Spleen (tissue), 11 donors: ENCODE measurements at regions not wholly inside any gene's neighbourhood (a gene's known extent, or its start where the extent isn't known, plus 50 kb on each side); places are given as distances from the start of the nearest gene placed in this dataset.

ENCODE experiments used
- DNase-seq: peaks from one replicate; pipeline ENCODE4 v3.0.0-alpha.2; 2020
- H3K27ac ChIP-seq, 8 donors: fragments of 200-600 bp; sonication (generic) in 7 of 8; 1 replicate in 4 of 8; 2 replicates in 4 of 8; pipeline versions ENCODE4 v1.5.0 to v1.8.0; 2016 to 2021; ENCODE audit warnings: inconsistent platforms in 4 of 8, mild to moderate bottlenecking in 4 of 8, moderate library complexity in 1 of 8
- H3K27me3 ChIP-seq, 7 donors: fragments of 200-600 bp; sonication (generic) in 6 of 7; replicated peaks in 1 of 7; 1 replicate in 4 of 7; 2 replicates in 3 of 7; pipeline versions ENCODE4 v1.5.0 to v1.8.0; 2016 to 2021; ENCODE audit warnings: inconsistent platforms in 3 of 7, mild to moderate bottlenecking in 1 of 7
- H3K36me3 ChIP-seq, 6 donors: fragments of 200-600 bp; sonication (generic) in 5 of 6; 1 replicate in 4 of 6; 2 replicates in 2 of 6; pipeline versions ENCODE4 v1.5.0 to v1.8.0; 2016 to 2021; ENCODE audit warnings: inconsistent platforms in 2 of 6
- H3K4me1 ChIP-seq, 6 donors: fragments of 200-600 bp; sonication (generic) in 5 of 6; 1 replicate in 3 of 6; 2 replicates in 3 of 6; pipeline versions ENCODE4 v1.5.0 to v1.8.0; 2016 to 2021; ENCODE audit warnings: inconsistent platforms in 3 of 6
- H3K4me3 ChIP-seq, 8 donors: fragments of 200-600 bp; sonication (generic) in 7 of 8; 1 replicate in 4 of 8; 2 replicates in 4 of 8; pipeline versions ENCODE4 v1.5.0 to v1.8.0; 2016 to 2021; ENCODE audit warnings: inconsistent platforms in 4 of 8, mild to moderate bottlenecking in 4 of 8, moderate library complexity in 2 of 8
- H3K9me3 ChIP-seq, 8 donors: fragments of 200-600 bp; sonication (generic) in 7 of 8; 1 replicate in 4 of 8; 2 replicates in 4 of 8; pipeline versions ENCODE4 v1.5.0 to v1.8.0; 2016 to 2021; ENCODE audit warnings: inconsistent platforms in 4 of 8
- CTCF ChIP-seq, 11 experiments: fragments of 200-600 bp in 7 of 11; fragments of 450-650 bp in 4 of 11; sonication (generic) in 4 of 11; IDR thresholded peaks in 8 of 11; conservative IDR thresholded peaks in 3 of 11; 1 replicate in 7 of 11; 2 replicates in 4 of 11; pipeline versions ENCODE4 v1.4.0 to v1.8.0; 2016 to 2021; ENCODE audit warnings: antibody characterized with exemption in 11 of 11, inconsistent platforms in 4 of 11, mild to moderate bottlenecking in 1 of 11
- POLR2A ChIP-seq, 3 donors: fragments of 450-650 bp; IDR thresholded peaks; one replicate each; pipeline ENCODE4 v1.5.1; 2017; ENCODE audit warnings: antibody characterized with exemption in 3 of 3, mild to moderate bottlenecking in 1 of 3
- POLR2AphosphoS5 ChIP-seq, 3 donors: sonication (generic); formaldehyde crosslinking; IDR thresholded peaks; one replicate each; pipeline ENCODE4 v1.5.1; 2017; ENCODE audit warnings: antibody characterized with exemption in 3 of 3
- WGBS, 5 donors: extraction: QIAGEN DNeasy Blood & Tissue Kit in 3 of 5; methylation state at CpG; one replicate each; pipeline versions ENCODE4 v1.1.5 to v1.1.7; 2013 to 2018; 5-methylcytosine and 5-hydroxymethylcytosine counted together
- intact Hi-C: fragments of 100-400 bp; cut with DNase I; formaldehyde crosslinking; loops from one replicate; pipeline ENCODE4 v1.15.0; 2023; ENCODE audit warnings: low total_unique reads
- donor health status: healthy with polysubstance abuse.
- donor health status: DM: no; HTN: no; CAD: no; lungs with moderate emphysema.
- donor health status: DM: no; HTN: no; CAD: no.
- donor health status: Bipolar disorder and iron deficiency.
- donor health status: healthy.
- donor health status: DM: no; HTN: no; CAD: no.
- donor health status: DM: yes; HTN: yes; CAD: no.

- TF ChIP-seq CTCF (IDR thresholded peaks at IDR 0.05 in 8 of 11, conservative IDR thresholded peaks at IDR 0.05 in 3 of 11) (no peak), POLR2A (IDR thresholded peaks at IDR 0.05) (no peak), POLR2AphosphoS5 (IDR thresholded peaks at IDR 0.05) (no peak)
- H3K4me1 ChIP-seq, result no peaks in the 10 kb centered on the region
- H3K4me3 ChIP-seq, result no peak overlapping the region
- no peak overlapping the region for H3K27ac ChIP-seq
- no peak for DNase-seq
- no peaks in the 10 kb centered on the region for H3K9me3 ChIP-seq
- WGBS, 5 donors, result 71 to 90% (median 85%) methylated on average over 4 of the region's 4 CpGs
- H3K27me3 ChIP-seq, result no peaks in the 10 kb centered on the region
- H3K36me3 ChIP-seq, result no peaks in the 10 kb centered on the region
- intact Hi-C loops, result no loop called here
These were observed 124.4 kb downstream of the FAM43A start for GRCh38 chr3:194810076-194810475.

DNA sequence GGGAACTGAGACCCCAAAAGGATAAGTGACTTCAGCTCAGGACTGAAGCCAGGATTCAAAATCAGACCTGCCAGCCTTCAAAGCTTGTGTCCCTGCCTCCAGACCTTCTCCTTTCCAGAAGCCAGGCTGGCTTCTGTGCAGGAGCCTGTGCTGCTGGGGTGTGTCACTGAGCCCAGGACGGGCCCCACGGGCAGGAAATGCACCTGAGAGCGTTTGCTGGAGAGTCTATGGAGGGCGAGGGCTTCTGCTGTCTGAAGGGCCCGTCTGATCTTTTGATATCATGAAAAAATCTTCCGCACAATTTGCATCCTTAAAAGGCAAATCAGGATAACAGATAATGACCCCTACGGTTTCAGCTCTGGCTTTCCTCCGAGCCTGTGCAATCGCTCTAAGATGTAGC lies 125.4 kb downstream of the FAM43A start:
- Histone ChIP-seq H3K4me3 (no peak overlapping the region), H3K27me3 (no peaks in the 10 kb centered on the region), H3K4me1 (no peaks in the 10 kb centered on the region), H3K9me3 (no peaks in the 10 kb centered on the region), H3K36me3 (no peaks in the 10 kb centered on the region), H3K27ac (no peak overlapping the region)
- 53 to 80% (median 74%) methylated on average over 9 of the region's 9 CpGs for WGBS, 5 donors
- DNase-seq, result no peak
- TF ChIP-seq POLR2AphosphoS5 (IDR thresholded peaks at IDR 0.05), result no peak
- TF ChIP-seq CTCF (IDR thresholded peaks at IDR 0.05 in 8 of 11, conservative IDR thresholded peaks at IDR 0.05 in 3 of 11), result no peak
- no peak for TF ChIP-seq POLR2A (IDR thresholded peaks at IDR 0.05)
- intact Hi-C loops, result no loop called here

- TF ChIP-seq POLR2AphosphoS5 (IDR thresholded peaks at IDR 0.05), result no peak
- TF ChIP-seq CTCF (IDR thresholded peaks at IDR 0.05 in 8 of 11, conservative IDR thresholded peaks at IDR 0.05 in 3 of 11), result no peak
- TF ChIP-seq POLR2A (IDR thresholded peaks at IDR 0.05), result no peak
- Histone ChIP-seq H3K27ac (no peak overlapping the region), H3K4me1 (no peaks in the 10 kb centered on the region), H3K36me3 (no peaks in the 10 kb centered on the region), H3K27me3 (no peaks in the 10 kb centered on the region), H3K4me3 (no peak overlapping the region), H3K9me3 (no peaks in the 10 kb centered on the region)
- intact Hi-C loops, result no loop called here
- 87 to 91% (median 90%) methylated on average over 9 to 10 of the region's 10 CpGs for WGBS, 5 donors
- DNase-seq, result no peak
These were observed 126.5 kb downstream of the FAM43A start for GRCh38 chr3:194812176-194812575.

DNA sequence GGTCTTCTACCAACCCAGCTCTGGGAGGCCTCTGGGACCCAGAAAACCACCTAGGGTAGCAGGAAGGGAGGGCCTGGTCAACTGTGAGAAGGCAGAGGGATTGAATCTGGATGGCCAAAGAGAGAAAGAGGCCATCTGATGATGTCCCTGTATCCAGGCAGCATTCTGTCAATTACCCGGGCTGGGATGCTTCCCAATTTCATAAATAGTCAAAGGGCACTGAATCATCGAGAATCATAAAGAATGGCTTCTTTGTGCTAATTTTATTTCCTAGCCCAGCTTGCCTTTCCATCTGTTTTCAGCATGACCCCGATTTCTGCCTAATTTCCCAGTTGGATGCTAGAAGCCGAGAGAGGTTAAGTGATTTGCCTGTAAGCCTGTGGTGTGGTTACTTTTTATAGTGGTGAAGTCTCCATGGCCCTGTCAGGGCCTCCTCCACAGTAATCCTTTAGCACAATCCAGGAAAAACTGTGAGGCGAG lies 129.2 kb downstream of the FAM43A start:
- Histone ChIP-seq H3K9me3 (no peaks in the 10 kb centered on the region), H3K4me1 (no peaks in the 10 kb centered on the region), H3K4me3 (no peak overlapping the region), H3K27me3 (no peaks in the 10 kb centered on the region), H3K36me3 (no peaks in the 10 kb centered on the region), H3K27ac (no peak overlapping the region)
- TF ChIP-seq POLR2A (IDR thresholded peaks at IDR 0.05) (no peak), POLR2AphosphoS5 (IDR thresholded peaks at IDR 0.05) (no peak), CTCF (IDR thresholded peaks at IDR 0.05 in 8 of 11, conservative IDR thresholded peaks at IDR 0.05 in 3 of 11) (no peak)
- 73 to 91% (median 84%) methylated on average over 5 of the region's 5 CpGs for WGBS, 5 donors
- DNase-seq, result no peak
- intact Hi-C loops, result no loop called here
